Renal cortex interstitium (tissue), 11 donors: ENCODE measurements at regions not wholly inside any gene's neighbourhood (a gene's known extent, or its start where the extent isn't known, plus 50 kb on each side); places are given as distances from the start of the nearest gene placed in this dataset.
A peak's percentile ranks its signal among the peaks of the same experiment; 100 is the strongest.
"Not testable (repeated sequence)": the region's sequence is repeated elsewhere in the genome, so short reads cannot be mapped to it uniquely, and the experiment has no call there.

ENCODE experiments used
- DNase-seq, 11 donors: peaks; one replicate each; pipeline ENCODE4 v3.0.0-alpha.2; 2013; ENCODE audit warnings: low read depth in 9 of 11, low spot score in 4 of 11; ENCODE audit errors: extremely low read depth in 1 of 11

GRCh38 chr6:76831299-76831698, 632.0 kb downstream of the HTR1B start:
- DNase-seq, result no peak

GRCh38 chr6:76823578-76823977, 639.7 kb downstream of the HTR1B start:
- DNase-seq, result not testable (repeated sequence)

DNA sequence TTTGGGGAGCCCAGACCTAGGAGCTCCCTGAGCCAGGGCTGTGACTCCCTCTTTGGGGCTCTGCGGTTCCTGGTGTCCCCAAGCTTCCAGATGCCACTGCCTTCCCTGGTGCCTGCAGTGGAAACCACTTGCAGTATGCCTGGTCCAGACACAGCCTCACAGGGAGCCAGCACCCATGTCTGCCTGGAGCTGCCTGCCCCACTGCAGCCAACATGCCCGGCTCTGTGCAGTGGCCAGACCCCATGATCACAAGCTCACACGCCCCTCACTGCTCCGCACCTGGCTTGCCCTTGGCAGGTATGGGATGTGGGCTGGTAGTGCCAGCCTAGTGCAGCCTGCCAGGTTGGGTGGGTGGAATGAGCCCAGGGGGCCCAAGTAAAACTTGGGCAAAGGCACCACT, 644.8 kb downstream of the HTR1B start:
- no peak for DNase-seq

- no peak for DNase-seq
These were observed 645.9 kb downstream of the HTR1B start for GRCh38 chr6:76817429-76817828.

DNA sequence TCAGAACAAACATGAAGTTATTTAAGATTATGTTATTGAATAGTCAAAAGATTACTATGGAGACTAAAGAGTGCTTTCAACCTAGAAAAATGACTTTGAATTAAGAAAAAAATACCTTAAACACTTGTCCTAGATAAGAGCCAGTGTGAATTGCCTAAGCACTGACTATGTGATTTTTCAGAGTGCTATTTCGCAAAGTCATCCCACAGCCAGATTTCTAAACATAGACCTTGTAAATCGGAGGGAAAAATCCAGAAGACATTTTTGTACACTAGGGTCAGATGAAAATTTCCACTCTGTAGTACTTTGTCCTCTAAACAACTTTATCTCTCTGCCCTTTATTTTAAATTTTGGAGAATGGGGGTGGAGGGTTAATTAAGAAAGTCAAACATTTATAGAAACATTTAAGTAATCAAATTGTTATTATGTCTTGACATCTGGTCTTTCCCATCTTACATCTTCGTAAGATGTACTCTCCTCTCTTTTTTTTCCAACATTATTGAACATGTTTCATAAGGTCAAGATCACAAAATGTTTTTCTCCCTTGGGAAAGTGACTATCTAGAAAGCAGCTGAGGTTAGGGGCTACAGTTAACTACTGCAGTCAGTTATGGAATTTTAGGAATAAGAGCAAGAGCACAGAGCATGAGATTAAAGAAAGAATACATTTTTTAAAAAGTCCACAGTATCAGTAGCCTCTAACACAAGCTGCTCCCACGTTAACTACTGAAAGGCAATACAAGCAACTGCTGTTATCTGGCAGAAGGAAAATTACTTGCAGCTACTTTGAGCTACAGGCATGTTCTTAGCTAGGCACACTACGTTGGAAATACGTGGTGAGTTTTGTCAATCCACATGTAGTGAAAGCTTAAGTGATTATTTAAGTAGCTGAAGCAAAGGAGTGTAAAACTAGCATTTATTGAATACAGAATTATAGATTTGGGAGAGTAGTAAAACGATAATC, 648.5 kb downstream of the HTR1B start:
- no peak for DNase-seq

- DNase-seq, result no peak
These were observed 653.0 kb downstream of the HTR1B start for GRCh38 chr6:76810286-76810685.

- no peak for DNase-seq
These were observed 660.2 kb downstream of the HTR1B start for GRCh38 chr6:76803038-76803580.

GRCh38 chr6:76792394-76792793, 670.9 kb downstream of the HTR1B start:
- DNase-seq, result no peak

DNA sequence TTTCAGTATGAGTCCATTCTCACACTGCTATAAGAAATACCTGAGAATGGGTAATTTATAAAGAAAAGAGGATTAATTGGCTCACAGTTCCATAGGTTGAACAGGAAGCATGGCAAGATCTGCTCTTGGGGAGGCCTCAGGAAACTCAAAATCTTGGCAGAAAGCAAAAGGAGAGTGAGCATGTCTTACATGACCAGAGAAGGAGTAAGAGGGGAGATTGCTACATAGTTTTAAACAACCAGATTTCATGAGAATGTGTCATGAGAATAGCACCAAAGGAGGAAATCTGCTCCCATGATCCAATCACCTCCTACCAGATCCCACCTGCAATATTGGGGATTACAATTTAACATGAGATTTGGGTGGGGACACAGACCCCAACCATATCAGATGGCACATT, 672.4 kb downstream of the HTR1B start:
- DNase-seq, result no peak

GRCh38 chr6:76790045-76790796, 673.1 kb downstream of the HTR1B start:
- DNase-seq, result peak in 1 of 11 donors; percentile 5

DNA sequence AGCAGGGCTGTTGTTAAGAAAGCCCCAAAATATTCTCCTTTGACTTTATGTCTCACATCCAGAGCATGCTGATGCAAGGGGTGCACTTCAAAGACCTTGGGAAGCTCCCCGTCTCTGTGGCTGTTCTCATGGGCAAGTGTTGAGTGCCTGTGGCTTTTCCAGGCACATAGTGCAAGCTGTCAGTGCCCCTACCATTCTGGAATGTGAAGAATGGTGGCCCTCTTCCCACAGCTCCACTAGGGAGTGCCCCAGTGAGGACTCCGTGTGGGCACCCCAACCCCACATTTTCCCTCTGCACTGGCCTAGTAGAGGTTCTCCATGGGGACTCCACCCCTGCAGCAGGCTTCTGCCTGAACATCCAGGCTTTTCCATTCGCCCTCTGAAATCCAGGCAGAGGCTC, 673.7 kb downstream of the HTR1B start:
- no peak for DNase-seq

GRCh38 chr6:76788155-76788554, 675.1 kb downstream of the HTR1B start:
- DNase-seq, result no peak

GRCh38 chr6:76779068-76779467, 684.2 kb downstream of the HTR1B start:
- no peak for DNase-seq

DNA sequence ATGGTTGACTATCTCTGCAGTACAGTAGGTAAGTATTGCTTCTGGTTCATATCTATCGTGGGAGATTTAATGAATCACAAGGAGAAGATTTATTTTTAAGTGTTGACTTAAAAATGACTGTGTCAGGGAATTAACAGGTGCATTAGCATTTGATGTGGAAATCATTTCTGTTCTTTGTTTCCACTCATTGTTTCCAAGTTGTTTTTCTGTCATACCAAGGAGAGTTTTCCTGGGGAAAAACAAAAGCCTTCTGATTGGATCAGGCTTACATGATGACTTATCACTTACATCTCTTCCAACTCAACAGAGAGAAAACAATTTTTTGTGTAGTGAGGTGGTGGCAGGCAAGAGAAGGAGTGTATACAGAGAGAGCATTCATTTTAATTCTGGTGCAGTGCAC, 686.4 kb downstream of the HTR1B start:
- no peak for DNase-seq

- DNase-seq, result peak in 3 of 11 donors; percentile 7 to 10 (median 10)
These were observed 688.4 kb downstream of the HTR1B start for GRCh38 chr6:76774781-76775384.

DNA sequence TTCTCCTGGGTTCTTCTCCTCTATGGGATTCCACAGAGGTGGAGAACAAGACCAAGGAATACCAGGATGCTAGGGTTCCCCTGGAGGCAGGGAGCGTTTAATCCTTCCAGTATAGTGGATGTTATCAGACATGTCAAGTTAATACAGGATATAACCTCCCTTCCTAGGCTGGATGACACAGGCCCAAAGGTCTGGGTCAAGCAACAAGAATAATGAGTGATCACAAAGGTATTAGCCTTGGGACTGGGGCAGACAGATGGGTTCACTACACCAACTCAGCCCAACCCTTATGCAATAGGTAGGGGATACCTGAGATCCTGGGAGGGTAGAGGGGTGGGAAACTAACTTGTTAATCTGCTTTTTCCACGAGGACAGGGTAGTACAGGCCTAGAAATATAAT, 690.3 kb downstream of the HTR1B start:
- DNase-seq, result no peak

DNA sequence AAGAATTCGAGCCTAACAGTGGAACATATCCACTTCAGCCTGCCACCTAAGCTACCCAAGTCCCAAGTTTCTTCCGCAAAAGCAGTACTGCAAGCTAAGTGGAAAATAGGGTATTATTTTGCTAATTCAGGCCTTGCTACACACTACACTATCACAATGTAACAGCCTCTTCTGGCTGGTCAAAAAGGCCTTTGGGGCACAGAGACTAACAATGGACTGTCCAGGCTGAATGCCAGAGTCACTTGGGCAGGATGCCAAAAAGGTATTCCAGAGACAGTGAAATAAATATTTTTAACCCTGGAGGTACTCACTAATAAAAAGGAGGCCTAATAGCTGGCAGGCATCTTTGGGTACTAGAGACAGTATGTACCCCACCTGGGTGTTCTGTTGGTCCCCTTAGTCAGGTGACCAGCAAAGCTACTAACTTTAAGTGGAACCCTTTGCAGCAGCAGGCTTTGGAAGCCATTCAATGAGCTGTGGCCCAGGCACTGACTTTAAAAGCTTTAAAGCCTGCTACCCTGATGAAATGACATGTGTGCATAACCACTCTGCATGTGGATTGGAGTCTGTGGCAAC, 692.1 kb downstream of the HTR1B start:
- DNase-seq, result no peak

- DNase-seq, result no peak
These were observed 693.0 kb downstream of the HTR1B start for GRCh38 chr6:76770281-76770680.

- DNase-seq, result peak in 2 of 11 donors; percentile 2 to 8
These were observed 694.7 kb downstream of the HTR1B start for GRCh38 chr6:76768556-76768955.
